CD14-positive monocyte (primary cell): ENCODE measurements at regions not wholly inside any gene's neighbourhood (a gene's known extent, or its start where the extent isn't known, plus 50 kb on each side); places are given as distances from the start of the nearest gene placed in this dataset.

Experiments
- DNase-seq, 3 donors: peaks; one replicate each; pipeline ENCODE4 v3.0.0-alpha.2; 2011 to 2022
- H2AFZ ChIP-seq: 2 replicates; pipeline ENCODE4 v1.6.0; 2012; ENCODE audit warnings: mild to moderate bottlenecking, low read depth, low read length, inconsistent platforms; ENCODE audit not compliant: insufficient read depth, poor library complexity, severe bottlenecking
- H3K27ac ChIP-seq, 2 donors: 1 replicate in 1 of 2; 2 replicates in 1 of 2; pipeline ENCODE4 v1.5.1; 2012 to 2013; ENCODE audit warnings: low read length in 2 of 2, control low read depth in 1 of 2, inconsistent platforms in 1 of 2, low read depth in 1 of 2, mild to moderate bottlenecking in 1 of 2
- H3K27me3 ChIP-seq, 2 donors: one replicate each; pipeline versions ENCODE4 v1.6.0 to v1.6.1; 2011 to 2013; ENCODE audit warnings: low read length in 2 of 2; ENCODE audit not compliant: control insufficient read depth in 2 of 2, insufficient read depth in 2 of 2
- H3K36me3 ChIP-seq, 2 donors: replicated peaks in 1 of 2; 1 replicate in 1 of 2; 2 replicates in 1 of 2; pipeline versions ENCODE4 v1.5.1 to v1.6.1; 2012 to 2013; ENCODE audit warnings: low read length in 2 of 2, control low read depth in 1 of 2, inconsistent platforms in 1 of 2, mild to moderate bottlenecking in 1 of 2; ENCODE audit not compliant: insufficient read depth in 2 of 2, control insufficient read depth in 1 of 2
- H3K4me1 ChIP-seq, 2 donors: 1 replicate in 1 of 2; 2 replicates in 1 of 2; pipeline versions ENCODE4 v1.5.1 to v1.6.1; 2012 to 2013; ENCODE audit warnings: low read length in 2 of 2, control low read depth in 1 of 2, inconsistent platforms in 1 of 2, mild to moderate bottlenecking in 1 of 2, moderate library complexity in 1 of 2; ENCODE audit not compliant: insufficient read depth in 2 of 2, control insufficient read depth in 1 of 2
- H3K4me2 ChIP-seq: replicated peaks from 2 replicates; pipeline ENCODE3; 2012; ENCODE audit warnings: low read length, moderate library complexity, mild to moderate bottlenecking; ENCODE audit not compliant: poor library complexity, severe bottlenecking; ENCODE audit errors: extremely low read depth
- H3K4me3 ChIP-seq, 3 experiments: fragments of 200-600 bp in 1 of 3; sonication (generic) in 1 of 3; replicated peaks in 1 of 3; 1 replicate in 2 of 3; 2 replicates in 1 of 3; pipeline ENCODE4 v1.5.1; 2011 to 2013; ENCODE audit warnings: low read length in 3 of 3, mild to moderate bottlenecking in 3 of 3, control low read depth in 2 of 3, low read depth in 2 of 3, inconsistent platforms in 1 of 3, moderate library complexity in 1 of 3
- H3K79me2 ChIP-seq: 2 replicates; pipeline ENCODE4 v1.6.0; 2012; ENCODE audit warnings: mild to moderate bottlenecking, control low read depth, inconsistent platforms, low read length, moderate library complexity; ENCODE audit not compliant: insufficient read depth
- H3K9ac ChIP-seq: 2 replicates; pipeline ENCODE4 v1.6.0; 2017; ENCODE audit warnings: low read length, mild to moderate bottlenecking; ENCODE audit not compliant: insufficient read depth, poor library complexity, severe bottlenecking
- H3K9me3 ChIP-seq, 2 donors: replicated peaks in 1 of 2; 1 replicate in 1 of 2; 2 replicates in 1 of 2; pipeline versions ENCODE4 v1.5.1 to v1.6.1; 2012 to 2013; ENCODE audit warnings: low read length in 2 of 2, control low read depth in 1 of 2; ENCODE audit not compliant: control insufficient read depth in 1 of 2, insufficient read depth in 1 of 2
- H4K20me1 ChIP-seq: 2 replicates; pipeline ENCODE4 v1.6.0; 2012; ENCODE audit warnings: mild to moderate bottlenecking, low read length, control low read depth, moderate library complexity; ENCODE audit not compliant: insufficient read depth
- H3K27ac Mint-ChIP-seq, 7 donors: one replicate each; pipeline ENCODE4 v1.8.0; 2020; ENCODE audit warnings: mild to moderate bottlenecking in 7 of 7, mixed read lengths in 7 of 7, moderate library complexity in 6 of 7, inconsistent platforms in 2 of 7
- H3K27me3 Mint-ChIP-seq, 3 donors: one replicate each; pipeline ENCODE4 v1.8.0; 2021 to 2022; ENCODE audit warnings: low read depth in 3 of 3, mild to moderate bottlenecking in 3 of 3, mixed read lengths in 3 of 3, moderate library complexity in 3 of 3, inconsistent platforms in 1 of 3
- H3K36me3 Mint-ChIP-seq, 2 donors: one replicate each; pipeline ENCODE4 v1.8.0; 2020; ENCODE audit warnings: mixed read lengths in 2 of 2, inconsistent platforms in 1 of 2, mild to moderate bottlenecking in 1 of 2
- H3K4me1 Mint-ChIP-seq: one replicate; pipeline ENCODE4 v1.8.0; 2020; ENCODE audit warnings: mild to moderate bottlenecking, mixed read lengths
- H3K4me3 Mint-ChIP-seq, 2 donors: one replicate each; pipeline ENCODE4 v1.8.0; 2020; ENCODE audit warnings: mild to moderate bottlenecking in 2 of 2, mixed read lengths in 2 of 2, moderate library complexity in 1 of 2
- H3K9me3 Mint-ChIP-seq, 7 donors: one replicate each; pipeline ENCODE4 v1.8.0; 2020 to 2022; ENCODE audit warnings: mixed read lengths in 7 of 7, mild to moderate bottlenecking in 6 of 7, moderate library complexity in 6 of 7, inconsistent platforms in 2 of 7
- WGBS: methylation state at CpG from one replicate; pipeline ENCODE4 v1.1.5; 2013; ENCODE audit warnings: missing lambda C conversion rate; ENCODE audit not compliant: insufficient coverage; 5-methylcytosine and 5-hydroxymethylcytosine counted together
- intact Hi-C, 2 donors: fragments of 100-400 bp; cut with micrococcal nuclease; formaldehyde crosslinking; loops; one replicate each; pipeline versions ENCODE4 v1.15.0 to v1.15.1; 2023
- TF ChIP-seq, protein P1 (sequence below): fragments of 200-600 bp; IDR thresholded peaks from one replicate; pipeline ENCODE4 v1.8.0; 2022; ENCODE audit warnings: antibody characterized with exemption, mild to moderate bottlenecking

DNA sequence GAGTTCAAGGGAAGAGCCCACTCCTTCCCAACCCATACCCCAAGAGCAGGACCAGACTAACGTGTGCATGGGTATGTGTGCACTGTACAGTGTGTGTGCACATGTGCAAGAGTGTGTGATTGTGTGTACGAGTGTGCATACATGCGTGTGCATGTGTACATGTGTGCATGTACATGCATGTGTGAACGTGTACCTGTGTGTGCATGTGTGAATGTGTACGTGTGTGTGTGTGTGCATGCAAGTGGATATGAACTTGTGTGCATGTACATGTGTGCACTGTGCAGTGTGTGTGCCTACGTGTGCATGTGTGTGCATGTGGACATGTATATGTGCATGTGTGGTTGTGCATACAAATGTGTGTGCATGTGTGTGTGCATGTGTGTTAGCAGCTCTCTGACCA lies 223.1 kb downstream of the RBFOX3 start:
- H3K27me3 Mint-ChIP-seq, result peaks cover 18 to 37% (median 29%) of the 10 kb centered on the region in 3 donors
- Histone ChIP-seq H3K79me2 (no peaks in the 10 kb centered on the region), H2AFZ (no peak overlapping the region), H3K9ac (no peak overlapping the region), H3K9me3 (peaks cover 0 to 18% of the 10 kb centered on the region in 2 donors), H3K4me1 (no peaks in the 10 kb centered on the region), H3K27ac (no peak overlapping the region), H3K4me2 (no peak overlapping the region), H3K4me3 (no peak overlapping the region), H3K36me3 (no peaks in the 10 kb centered on the region), H4K20me1 (no peaks in the 10 kb centered on the region), H3K27me3 (peaks cover 0 to 12% of the 10 kb centered on the region in 2 donors)
- TF ChIP-seq, protein P1, sequence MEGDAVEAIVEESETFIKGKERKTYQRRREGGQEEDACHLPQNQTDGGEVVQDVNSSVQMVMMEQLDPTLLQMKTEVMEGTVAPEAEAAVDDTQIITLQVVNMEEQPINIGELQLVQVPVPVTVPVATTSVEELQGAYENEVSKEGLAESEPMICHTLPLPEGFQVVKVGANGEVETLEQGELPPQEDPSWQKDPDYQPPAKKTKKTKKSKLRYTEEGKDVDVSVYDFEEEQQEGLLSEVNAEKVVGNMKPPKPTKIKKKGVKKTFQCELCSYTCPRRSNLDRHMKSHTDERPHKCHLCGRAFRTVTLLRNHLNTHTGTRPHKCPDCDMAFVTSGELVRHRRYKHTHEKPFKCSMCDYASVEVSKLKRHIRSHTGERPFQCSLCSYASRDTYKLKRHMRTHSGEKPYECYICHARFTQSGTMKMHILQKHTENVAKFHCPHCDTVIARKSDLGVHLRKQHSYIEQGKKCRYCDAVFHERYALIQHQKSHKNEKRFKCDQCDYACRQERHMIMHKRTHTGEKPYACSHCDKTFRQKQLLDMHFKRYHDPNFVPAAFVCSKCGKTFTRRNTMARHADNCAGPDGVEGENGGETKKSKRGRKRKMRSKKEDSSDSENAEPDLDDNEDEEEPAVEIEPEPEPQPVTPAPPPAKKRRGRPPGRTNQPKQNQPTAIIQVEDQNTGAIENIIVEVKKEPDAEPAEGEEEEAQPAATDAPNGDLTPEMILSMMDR, result no peak
- 83% methylated on average over 6 of the region's 6 CpGs for WGBS
- H3K36me3 Mint-ChIP-seq, result no peaks in the 10 kb centered on the region
- H3K27ac Mint-ChIP-seq, result no peak overlapping the region
- H3K4me3 Mint-ChIP-seq, result no peak overlapping the region
- peaks cover 10 to 17% (median 12%) of the 10 kb centered on the region in 7 donors for H3K9me3 Mint-ChIP-seq
- no peaks in the 10 kb centered on the region for H3K4me1 Mint-ChIP-seq
- intact Hi-C loops, result no loop called here
- DNase-seq, result no peak

DNA sequence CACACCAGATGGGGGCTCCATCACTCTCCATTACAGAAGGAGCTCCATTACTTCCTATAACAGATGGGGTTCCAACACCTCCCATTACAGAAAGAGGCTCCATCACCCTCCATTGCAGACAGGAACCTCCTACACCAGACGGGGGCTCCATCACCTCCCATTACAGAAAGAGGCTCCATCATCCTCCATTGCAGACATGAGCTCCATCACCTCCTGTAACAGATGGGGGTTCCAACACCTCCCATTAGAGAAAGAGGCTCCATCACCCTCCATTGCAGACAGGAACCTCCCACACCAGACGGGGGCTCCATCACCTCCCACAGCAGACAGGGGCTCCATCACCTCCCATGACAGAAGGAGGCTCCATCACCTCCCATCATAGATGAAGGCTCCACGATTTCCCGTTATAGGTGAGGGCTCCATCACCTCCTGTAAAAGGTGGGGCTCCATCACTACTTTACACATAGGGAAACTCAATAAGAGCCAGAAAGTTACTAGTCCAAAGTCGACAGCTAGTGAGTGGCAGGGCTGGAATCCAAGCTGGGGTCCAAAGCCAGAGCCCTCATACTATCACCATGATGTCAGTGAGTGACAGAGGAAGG lies 224.8 kb downstream of the RBFOX3 start:
- no CpG with 5 or more reads among the region's 5 CpGs for WGBS
- Histone ChIP-seq H4K20me1 (no peaks in the 10 kb centered on the region), H2AFZ (no peak overlapping the region), H3K4me3 (no peak overlapping the region), H3K27ac (no peak overlapping the region), H3K4me2 (no peak overlapping the region), H3K4me1 (no peaks in the 10 kb centered on the region), H3K36me3 (no peaks in the 10 kb centered on the region), H3K79me2 (no peaks in the 10 kb centered on the region), H3K9ac (no peak overlapping the region), H3K27me3 (peaks cover 0 to 3% of the 10 kb centered on the region in 2 donors), H3K9me3 (peaks cover 0 to 14% of the 10 kb centered on the region in 2 donors)
- Mint-ChIP-seq H3K27ac (no peak overlapping the region), H3K9me3 (peaks cover 6 to 10% (median 8%) of the 10 kb centered on the region in 7 donors), H3K27me3 (peaks cover 12 to 20% (median 19%) of the 10 kb centered on the region in 3 donors), H3K4me1 (no peaks in the 10 kb centered on the region), H3K36me3 (no peaks in the 10 kb centered on the region), H3K4me3 (no peak overlapping the region)
- no peak for DNase-seq
- intact Hi-C loops, result no loop called here
- TF ChIP-seq, protein P1, result no peak
